ENCODE measurements at regions not wholly inside any gene's neighbourhood (a gene's known extent, or its start where the extent isn't known, plus 50 kb on each side); places are given as distances from the start of the nearest gene placed in this dataset.

- ATAC-seq (replicated peaks in 6 of 8) = peak in 2 of 8 experiments; percentile 72 to 75
- Histone ChIP-seq H3K27ac (no peak overlapping the region), H3K4me3 (no peak overlapping the region), H3K4me1 (replicated peaks in 1 of 2) (no peaks in the 10 kb centered on the region)
- in situ Hi-C loops (cut with MboI; ENCODE audit: low pct_unique_long_range_greater_than_20kb in 2 of 9, low sequenced_read_pairs in 9 of 9, unreplicated experiment in 9 of 9) = no loop called here
Observed at GRCh38 chr14:22152903-22153302, 436.1 kb downstream of the DAD1 start.

- in situ Hi-C loops (cut with MboI; ENCODE audit: low pct_unique_long_range_greater_than_20kb in 2 of 9, low sequenced_read_pairs in 9 of 9, unreplicated experiment in 9 of 9) = no loop called here
- Histone ChIP-seq H3K4me1 (replicated peaks in 1 of 2) (no peaks in the 10 kb centered on the region), H3K27ac (no peak overlapping the region), H3K4me3 (no peak overlapping the region)
- 10 to 100% (median 50%) methylated on average over 1 to 3 of the region's 3 CpGs; no CpG with 5 or more reads in 1 of the 10 experiments for WGBS, 10 experiments
- ATAC-seq (replicated peaks in 6 of 8) = peak in 2 of 8 experiments; percentile 8 to 25
Observed at GRCh38 chr14:22152161-22152870, 436.7 kb downstream of the DAD1 start.

- Histone ChIP-seq H3K4me1 (replicated peaks in 1 of 2) (no peaks in the 10 kb centered on the region), H3K4me3 (no peak overlapping the region), H3K27ac (no peak overlapping the region)
- in situ Hi-C loops (cut with MboI; ENCODE audit: low pct_unique_long_range_greater_than_20kb in 2 of 9, low sequenced_read_pairs in 9 of 9, unreplicated experiment in 9 of 9) = no loop called here
- no peak for ATAC-seq (replicated peaks in 6 of 8)
- WGBS, 10 experiments = 20 to 100% (median 66%) methylated on average over 1 to 4 of the region's 4 CpGs
Observed at GRCh38 chr14:22151121-22151520, 437.9 kb downstream of the DAD1 start.

GRCh38 chr14:22149058-22149457 is 440.0 kb downstream of the DAD1 start:
- H3K4me3 ChIP-seq = no peak overlapping the region
- H3K27ac ChIP-seq = no peak overlapping the region
- no peaks in the 10 kb centered on the region for H3K4me1 ChIP-seq (replicated peaks in 1 of 2)
- 6 to 100% (median 73%) methylated on average over 2 to 3 of the region's 3 CpGs for WGBS, 10 experiments
- peak in 2 of 8 experiments; percentile 64 to 66 for ATAC-seq (replicated peaks in 6 of 8)
- in situ Hi-C loops (cut with MboI; ENCODE audit: low pct_unique_long_range_greater_than_20kb in 2 of 9, low sequenced_read_pairs in 9 of 9, unreplicated experiment in 9 of 9) = no loop called here

- Histone ChIP-seq H3K4me1 (replicated peaks in 1 of 2) (no peaks in the 10 kb centered on the region), H3K4me3 (no peak overlapping the region), H3K27ac (no peak overlapping the region)
- WGBS, 10 experiments = 47 to 80% (median 65%) methylated on average over 1 to 3 of the region's 3 CpGs
- in situ Hi-C loops (cut with MboI; ENCODE audit: low pct_unique_long_range_greater_than_20kb in 2 of 9, low sequenced_read_pairs in 9 of 9, unreplicated experiment in 9 of 9) = no loop called here
- no peak for ATAC-seq (replicated peaks in 6 of 8)
Observed at GRCh38 chr14:22147716-22148115, 441.3 kb downstream of the DAD1 start.

GRCh38 chr14:22143363-22143762 is 445.7 kb downstream of the DAD1 start:
- 0 to 100% (median 57%) methylated on average over 1 to 2 of the region's 2 CpGs; no CpG with 5 or more reads in 1 of the 10 experiments for WGBS, 10 experiments
- no peak overlapping the region for H3K4me3 ChIP-seq
- no peak overlapping the region for H3K27ac ChIP-seq
- in situ Hi-C loops (cut with MboI; ENCODE audit: low pct_unique_long_range_greater_than_20kb in 2 of 9, low sequenced_read_pairs in 9 of 9, unreplicated experiment in 9 of 9) = no loop called here
- no peaks in the 10 kb centered on the region for H3K4me1 ChIP-seq (replicated peaks in 1 of 2)
- peak in 4 of 8 experiments; percentile 33 to 99 (median 89) for ATAC-seq (replicated peaks in 6 of 8)

GRCh38 chr14:22140633-22141032 is 448.4 kb downstream of the DAD1 start:
- in situ Hi-C loops (cut with MboI; ENCODE audit: low pct_unique_long_range_greater_than_20kb in 2 of 9, low sequenced_read_pairs in 9 of 9, unreplicated experiment in 9 of 9) = no loop called here
- 0 to 90% (median 60%) methylated on average over 1 to 4 of the region's 4 CpGs; no CpG with 5 or more reads in 3 of the 10 experiments for WGBS, 10 experiments

GRCh38 chr14:22131749-22132476 is 457.1 kb downstream of the DAD1 start:
- H3K4me1 ChIP-seq (replicated peaks in 1 of 2) = no peaks in the 10 kb centered on the region
- H3K4me3 ChIP-seq = no peak overlapping the region
- in situ Hi-C loops (cut with MboI; ENCODE audit: low pct_unique_long_range_greater_than_20kb in 2 of 9, low sequenced_read_pairs in 9 of 9, unreplicated experiment in 9 of 9) = no loop called here
- 32 to 97% (median 78%) methylated on average over 1 to 4 of the region's 4 CpGs; no CpG with 5 or more reads in 2 of the 10 experiments for WGBS, 10 experiments
- ATAC-seq (replicated peaks in 6 of 8) = no peak
- no peak overlapping the region for H3K27ac ChIP-seq

More at GRCh38 chr14:22140633-22141032, 448.4 kb downstream of the DAD1 start:
- Histone ChIP-seq H3K4me1 (replicated peaks in 1 of 2) (no peaks in the 10 kb centered on the region), H3K4me3 (no peak overlapping the region), H3K27ac (no peak overlapping the region)
- ATAC-seq (replicated peaks in 6 of 8) = peak in 2 of 8 experiments; percentile 25 to 52

- no peak for ATAC-seq (replicated peaks in 6 of 8)
- in situ Hi-C loops (cut with MboI; ENCODE audit: low pct_unique_long_range_greater_than_20kb in 2 of 9, low sequenced_read_pairs in 9 of 9, unreplicated experiment in 9 of 9) = loop anchor here in 1 of 9 experiments (10.0 kb wide), 1 partner anchor 81 kb away; no protein-coding TSS in a partner anchor
- Histone ChIP-seq H3K4me1 (replicated peaks in 1 of 2) (no peaks in the 10 kb centered on the region), H3K4me3 (no peak overlapping the region), H3K27ac (no peak overlapping the region)
- 19 to 100% (median 82%) methylated on average over 3 to 8 of the region's 8 CpGs for WGBS, 10 experiments
Observed at GRCh38 chr14:22124073-22124613, 450.5 kb upstream of the OR4E1 start.

- H3K4me3 ChIP-seq = no peak overlapping the region
- H3K4me1 ChIP-seq (replicated peaks in 1 of 2) = no peaks in the 10 kb centered on the region
- WGBS, 10 experiments = 14 to 92% (median 71%) methylated on average over 1 to 3 of the region's 3 CpGs; no CpG with 5 or more reads in 2 of the 10 experiments
- no peak for ATAC-seq (replicated peaks in 6 of 8)
- H3K27ac ChIP-seq = no peak overlapping the region
- in situ Hi-C loops (cut with MboI; ENCODE audit: low pct_unique_long_range_greater_than_20kb in 2 of 9, low sequenced_read_pairs in 9 of 9, unreplicated experiment in 9 of 9) = loop anchor here in 1 of 9 experiments (10.0 kb wide), 1 partner anchor 82 kb away; no protein-coding TSS in a partner anchor
Observed at GRCh38 chr14:22122829-22123560, 449.4 kb upstream of the OR4E1 start.

GRCh38 chr14:22122227-22122818 is 448.7 kb upstream of the OR4E1 start:
- in situ Hi-C loops (cut with MboI; ENCODE audit: low pct_unique_long_range_greater_than_20kb in 2 of 9, low sequenced_read_pairs in 9 of 9, unreplicated experiment in 9 of 9) = loop anchor here in 1 of 9 experiments (10.0 kb wide), 1 partner anchor 82 kb away; no protein-coding TSS in a partner anchor
- WGBS, 10 experiments = 0 to 79% (median 61%) methylated on average over 2 to 4 of the region's 4 CpGs
- Histone ChIP-seq H3K4me3 (no peak overlapping the region), H3K4me1 (replicated peaks in 1 of 2) (no peaks in the 10 kb centered on the region), H3K27ac (no peak overlapping the region)
- ATAC-seq (replicated peaks in 6 of 8) = peak in 3 of 8 experiments; percentile 32 to 48 (median 41)

GRCh38 chr14:22118899-22119477 is 445.4 kb upstream of the OR4E1 start:
- in situ Hi-C loops (cut with MboI; ENCODE audit: low pct_unique_long_range_greater_than_20kb in 2 of 9, low sequenced_read_pairs in 9 of 9, unreplicated experiment in 9 of 9) = no loop called here
- H3K4me1 ChIP-seq (replicated peaks in 1 of 2) = no peaks in the 10 kb centered on the region
- 0 to 100% (median 70%) methylated on average over 1 to 3 of the region's 3 CpGs; no CpG with 5 or more reads in 1 of the 10 experiments for WGBS, 10 experiments
- H3K27ac ChIP-seq = no peak overlapping the region
- peak in 3 of 8 experiments; percentile 77 to 87 (median 83) for ATAC-seq (replicated peaks in 6 of 8)
- no peak overlapping the region for H3K4me3 ChIP-seq
